ENCODE measurements at regions not wholly inside any gene's neighbourhood (a gene's known extent, or its start where the extent isn't known, plus 50 kb on each side); places are given as distances from the start of the nearest gene placed in this dataset.

GRCh38 chr3:145953316-145953715 lies 207.7 kb downstream of the PLOD2 start:
- Histone ChIP-seq H3K9ac (ENCODE audit: low read length) (no peak overlapping the region), H3K4me1 (ENCODE audit: insufficient read depth, low read length, severe bottlenecking) (no peaks in the 10 kb centered on the region), H3F3A (ENCODE audit: insufficient read depth, low read length) (no peaks in the 10 kb centered on the region), H3K4me3 (ENCODE audit: low read depth, low read length, poor library complexity, severe bottlenecking) (no peak overlapping the region), H3K27me3 (ENCODE audit: insufficient read depth, low read length) (no peaks in the 10 kb centered on the region; the same call in 1 of the 2 replicates), H4K20me1 (ENCODE audit: insufficient read depth, low read length) (no peaks in the 10 kb centered on the region), H2AFZ (ENCODE audit: low read length) (no peak overlapping the region), H3K9me3 (ENCODE audit: low read length) (no peaks in the 10 kb centered on the region), H3K4me2 (ENCODE audit: low read length) (no peak overlapping the region), H3K27ac (ENCODE audit: low read depth, low read length, poor library complexity, severe bottlenecking) (no peak overlapping the region), H3K9me2 (ENCODE audit: low read depth, low read length) (no peaks in the 10 kb centered on the region), H3K36me3 (ENCODE audit: insufficient read depth, low read length) (no peaks in the 10 kb centered on the region), H3K79me2 (ENCODE audit: insufficient read depth, low read length) (no peaks in the 10 kb centered on the region)
- TF ChIP-seq EZH2 (IDR thresholded peaks at IDR 0.05; ENCODE audit: borderline replicate concordance, low read length) = no peak
- no peak for TF ChIP-seq CTCF (IDR thresholded peaks at IDR 0.05; ENCODE audit: low read length)

- Histone ChIP-seq H2AFZ (ENCODE audit: low read length) (no peak overlapping the region), H3F3A (ENCODE audit: insufficient read depth, low read length) (no peaks in the 10 kb centered on the region), H3K9ac (ENCODE audit: low read length) (no peak overlapping the region), H4K20me1 (ENCODE audit: insufficient read depth, low read length) (no peaks in the 10 kb centered on the region), H3K4me2 (ENCODE audit: low read length) (no peak overlapping the region), H3K27ac (ENCODE audit: low read depth, low read length, poor library complexity, severe bottlenecking) (no peak overlapping the region), H3K79me2 (ENCODE audit: insufficient read depth, low read length) (no peaks in the 10 kb centered on the region), H3K4me3 (ENCODE audit: low read depth, low read length, poor library complexity, severe bottlenecking) (no peak overlapping the region), H3K9me3 (ENCODE audit: low read length) (no peaks in the 10 kb centered on the region), H3K27me3 (ENCODE audit: insufficient read depth, low read length) (no peaks in the 10 kb centered on the region; the same call in 1 of the 2 replicates), H3K36me3 (ENCODE audit: insufficient read depth, low read length) (no peaks in the 10 kb centered on the region), H3K4me1 (ENCODE audit: insufficient read depth, low read length, severe bottlenecking) (no peaks in the 10 kb centered on the region), H3K9me2 (ENCODE audit: low read depth, low read length) (no peaks in the 10 kb centered on the region)
- TF ChIP-seq EZH2 (IDR thresholded peaks at IDR 0.05; ENCODE audit: borderline replicate concordance, low read length) = no peak
- TF ChIP-seq CTCF (IDR thresholded peaks at IDR 0.05; ENCODE audit: low read length) = no peak
Measured at GRCh38 chr3:145959457-145960088, 201.4 kb downstream of the PLOD2 start.

- H3K27me3 ChIP-seq (ENCODE audit: insufficient read depth, low read length) = no peaks in the 10 kb centered on the region
- TF ChIP-seq CTCF (IDR thresholded peaks at IDR 0.05; ENCODE audit: low read length) (no peak), EZH2 (IDR thresholded peaks at IDR 0.05; ENCODE audit: borderline replicate concordance, low read length) (no peak)
- H4K20me1 ChIP-seq (ENCODE audit: insufficient read depth, low read length) = no peaks in the 10 kb centered on the region
- H3K9ac ChIP-seq (ENCODE audit: low read length) = no peak overlapping the region
- no peaks in the 10 kb centered on the region for H3K9me2 ChIP-seq (ENCODE audit: low read depth, low read length)
- no peaks in the 10 kb centered on the region for H3F3A ChIP-seq (ENCODE audit: insufficient read depth, low read length)
- no peak overlapping the region for H3K4me2 ChIP-seq (ENCODE audit: low read length)
- H2AFZ ChIP-seq (ENCODE audit: low read length) = no peak overlapping the region
- H3K79me2 ChIP-seq (ENCODE audit: insufficient read depth, low read length) = no peaks in the 10 kb centered on the region
- no peak overlapping the region for H3K4me3 ChIP-seq (ENCODE audit: low read depth, low read length, poor library complexity, severe bottlenecking)
- no peaks in the 10 kb centered on the region for H3K36me3 ChIP-seq (ENCODE audit: insufficient read depth, low read length)
- no peak overlapping the region for H3K27ac ChIP-seq (ENCODE audit: low read depth, low read length, poor library complexity, severe bottlenecking)
- no peaks in the 10 kb centered on the region for H3K4me1 ChIP-seq (ENCODE audit: insufficient read depth, low read length, severe bottlenecking)
- H3K9me3 ChIP-seq (ENCODE audit: low read length) = no peaks in the 10 kb centered on the region
Measured at GRCh38 chr3:145963111-145963510, 197.9 kb downstream of the PLOD2 start.
